Posterior cingulate gyrus (tissue), 11 donors: ENCODE measurements at regions not wholly inside any gene's neighbourhood (a gene's known extent, or its start where the extent isn't known, plus 50 kb on each side); places are given as distances from the start of the nearest gene placed in this dataset.
"Not testable (repeated sequence)": the region's sequence is repeated elsewhere in the genome, so short reads cannot be mapped to it uniquely, and the experiment has no call there.

Experiments used
- DNase-seq, 10 donors: peaks; one replicate each; pipeline versions ENCODE4 v3.0.0 to v3.0.0-alpha.2; 2020 to 2021; ENCODE audit warnings: mixed read lengths in 3 of 10
- intact Hi-C: fragments of 100-400 bp; cut with DNase I; formaldehyde crosslinking; loops from one replicate; pipeline ENCODE4 v1.15.1; 2023

DNA sequence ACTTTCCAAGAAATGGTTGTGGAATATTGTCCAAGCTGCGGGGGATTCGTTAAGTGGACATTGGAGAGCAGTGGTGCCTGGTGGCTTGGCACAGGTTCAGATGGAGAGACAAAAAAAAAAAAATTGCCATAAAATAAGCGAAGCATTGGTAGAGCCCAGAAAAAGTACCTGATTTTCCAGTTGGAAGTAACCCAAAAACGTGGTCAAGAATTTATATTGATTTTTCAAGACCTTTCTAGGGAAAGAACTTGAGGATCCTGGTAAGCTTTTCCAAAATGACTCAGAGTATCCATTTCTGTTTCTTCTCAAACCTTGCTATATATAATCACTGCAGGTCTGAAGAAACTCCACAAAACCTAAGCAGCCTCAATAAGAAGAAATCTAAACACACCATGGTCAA, 94.6 kb downstream of the ING1 start:
- intact Hi-C loops: no loop called here
- DNase-seq: no peak

DNA sequence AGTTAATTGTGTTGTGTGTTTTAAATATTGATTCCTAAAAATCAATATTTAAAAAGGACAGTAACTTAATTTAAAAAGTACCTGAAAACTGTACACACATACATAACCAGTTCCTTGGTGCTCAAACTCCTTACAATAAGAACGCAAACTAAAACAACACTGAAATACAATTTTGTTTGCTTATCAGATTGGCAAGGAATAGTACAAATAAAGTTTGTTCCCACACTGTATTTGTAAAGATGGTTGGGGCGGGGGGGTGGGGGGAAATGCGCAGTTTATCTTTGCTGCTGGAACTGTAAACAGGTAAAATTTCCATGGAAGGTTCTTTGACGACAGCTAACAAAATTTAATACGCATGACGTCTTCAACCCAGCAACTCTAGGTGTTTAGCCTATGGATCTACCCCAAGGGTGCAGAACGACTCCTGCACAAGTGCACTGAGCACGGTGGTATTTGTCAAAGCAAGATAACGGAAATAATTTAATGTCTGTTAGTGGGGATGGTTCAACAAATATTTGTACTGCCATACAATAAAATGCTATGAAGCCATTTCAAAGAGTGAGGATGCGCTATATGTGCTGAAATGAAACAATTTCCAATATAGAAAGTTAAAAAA, 96.5 kb downstream of the ING1 start:
- DNase-seq: no peak
- intact Hi-C loops: no loop called here

DNA sequence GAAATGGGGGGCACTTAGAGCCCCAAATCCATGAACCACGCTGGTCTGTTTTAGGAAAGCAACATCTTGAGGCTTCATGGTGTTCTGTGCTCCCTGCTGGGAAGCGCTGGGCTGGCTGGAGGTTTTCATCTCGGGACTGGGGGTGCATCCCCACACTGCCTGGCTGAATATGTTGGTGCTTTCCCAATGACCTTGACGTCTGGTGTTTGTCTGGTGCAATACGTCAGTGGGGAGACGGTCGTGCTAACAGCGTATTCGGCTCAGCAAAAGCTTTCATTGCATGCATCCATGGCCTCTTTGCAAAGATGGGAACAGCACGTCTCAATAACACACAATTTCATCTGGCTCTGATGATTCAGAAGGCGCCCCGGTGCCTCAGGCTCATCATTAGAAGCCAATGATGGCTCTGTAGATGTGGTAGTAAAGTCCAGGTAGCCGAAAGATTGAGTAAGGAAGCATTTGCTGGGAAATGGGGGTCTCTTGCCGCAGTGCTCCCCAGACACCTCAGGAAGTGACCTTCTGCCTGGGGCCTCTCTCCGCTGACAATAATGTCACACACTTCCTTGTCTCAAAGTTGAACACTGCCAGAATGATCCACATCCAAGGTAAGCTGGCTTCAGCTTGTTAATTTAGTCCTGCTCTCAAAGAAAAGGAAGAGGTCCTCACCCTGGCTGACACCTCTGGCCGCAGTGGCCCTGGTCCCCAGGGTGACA, 97.7 kb downstream of the ING1 start:
- intact Hi-C loops: no loop called here

DNA sequence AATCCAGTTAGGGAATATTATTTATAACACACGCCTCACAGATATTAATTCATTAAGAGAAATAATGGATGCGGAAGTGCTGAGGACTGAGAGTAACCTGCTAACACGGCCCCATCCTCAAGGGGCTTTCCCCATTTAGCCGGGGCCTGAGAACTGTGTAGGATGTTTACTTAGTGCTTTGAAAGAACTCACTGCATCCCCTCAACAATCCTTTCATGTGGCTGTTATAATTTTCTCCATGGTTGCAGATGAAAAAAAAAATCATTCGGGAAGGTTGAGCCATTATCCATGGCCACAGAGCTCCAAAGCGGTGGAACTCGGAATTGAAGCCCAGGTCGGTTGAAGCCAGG, 98.2 kb downstream of the ING1 start:
- intact Hi-C loops: no loop called here
- DNase-seq: no peak

More for the DNA sequence above, 97.7 kb downstream of the ING1 start:
- DNase-seq: no peak

DNA sequence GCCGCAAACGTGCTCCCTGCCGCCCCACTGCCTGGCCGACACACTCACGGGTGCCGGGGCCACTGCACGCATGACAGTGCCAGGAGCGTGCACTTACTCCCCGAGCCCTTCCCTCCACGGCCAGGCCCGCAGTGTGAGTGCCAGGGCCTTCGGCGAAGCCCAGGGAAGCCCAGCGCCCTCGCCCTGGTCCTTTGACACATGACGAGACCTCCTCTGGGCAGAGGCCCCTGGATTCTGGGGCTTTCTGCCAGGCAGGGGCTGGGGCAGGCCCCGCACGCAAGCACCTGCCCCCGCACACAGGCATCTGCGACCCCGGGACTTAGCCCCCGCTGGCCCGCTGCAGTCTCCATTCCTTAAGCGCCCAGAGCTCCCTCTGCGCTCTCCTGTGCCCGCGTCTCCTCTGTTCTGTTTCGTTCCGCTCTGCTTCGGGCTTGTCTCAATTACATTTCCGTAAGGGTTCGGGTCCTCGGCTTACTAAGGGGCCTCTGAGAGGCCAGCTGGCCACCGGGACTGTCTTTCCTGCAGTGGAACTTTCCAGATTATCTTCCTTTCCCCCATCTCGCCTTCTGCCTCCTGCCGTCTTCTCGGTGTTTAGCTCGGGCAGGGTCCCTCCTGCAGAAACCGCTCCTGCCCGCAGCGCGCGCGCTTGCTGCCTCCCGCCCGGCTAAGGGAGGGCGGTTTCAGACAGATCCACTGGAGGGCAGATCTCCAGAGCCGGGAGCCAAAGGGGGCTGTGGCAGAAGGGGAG, 98.8 kb downstream of the ING1 start:
- intact Hi-C loops: no loop called here
- no peak for DNase-seq

DNA sequence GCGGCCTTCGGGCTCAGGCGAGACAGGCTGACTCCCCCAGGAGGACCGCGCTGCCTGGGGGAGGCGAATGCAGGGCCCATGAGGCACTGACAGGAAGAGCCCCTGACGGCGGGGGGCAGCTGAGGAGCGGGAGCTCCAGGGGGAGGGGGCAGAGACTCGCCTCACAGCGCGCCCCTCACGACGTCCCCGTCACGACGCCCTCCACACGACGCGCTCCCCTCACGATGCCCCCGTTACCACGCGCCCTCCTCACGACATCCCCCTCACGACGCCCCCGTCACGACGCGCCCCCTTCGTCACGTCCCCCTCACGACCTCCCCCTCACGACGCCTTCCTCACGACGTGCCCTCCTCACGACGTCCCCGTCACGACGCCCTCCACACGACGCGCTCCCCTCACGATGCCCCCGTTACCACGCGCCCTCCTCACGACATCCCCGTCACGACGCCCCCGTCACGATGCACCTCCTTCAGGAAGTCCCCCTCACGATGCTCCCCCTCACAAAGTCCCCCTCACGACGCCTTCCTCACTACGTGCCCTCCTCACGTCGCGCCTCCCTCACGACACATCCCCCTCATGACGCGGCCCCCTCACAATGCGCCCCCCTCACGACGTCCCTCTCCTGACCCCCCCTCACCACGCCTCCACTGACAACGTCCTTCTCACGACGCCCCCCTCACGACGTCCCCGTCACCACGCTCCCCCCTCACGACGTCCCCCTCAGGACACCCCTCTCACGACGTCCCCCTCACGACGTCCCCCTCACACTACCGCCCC, 99.6 kb downstream of the ING1 start:
- DNase-seq: no peak
- intact Hi-C loops: no loop called here

DNA sequence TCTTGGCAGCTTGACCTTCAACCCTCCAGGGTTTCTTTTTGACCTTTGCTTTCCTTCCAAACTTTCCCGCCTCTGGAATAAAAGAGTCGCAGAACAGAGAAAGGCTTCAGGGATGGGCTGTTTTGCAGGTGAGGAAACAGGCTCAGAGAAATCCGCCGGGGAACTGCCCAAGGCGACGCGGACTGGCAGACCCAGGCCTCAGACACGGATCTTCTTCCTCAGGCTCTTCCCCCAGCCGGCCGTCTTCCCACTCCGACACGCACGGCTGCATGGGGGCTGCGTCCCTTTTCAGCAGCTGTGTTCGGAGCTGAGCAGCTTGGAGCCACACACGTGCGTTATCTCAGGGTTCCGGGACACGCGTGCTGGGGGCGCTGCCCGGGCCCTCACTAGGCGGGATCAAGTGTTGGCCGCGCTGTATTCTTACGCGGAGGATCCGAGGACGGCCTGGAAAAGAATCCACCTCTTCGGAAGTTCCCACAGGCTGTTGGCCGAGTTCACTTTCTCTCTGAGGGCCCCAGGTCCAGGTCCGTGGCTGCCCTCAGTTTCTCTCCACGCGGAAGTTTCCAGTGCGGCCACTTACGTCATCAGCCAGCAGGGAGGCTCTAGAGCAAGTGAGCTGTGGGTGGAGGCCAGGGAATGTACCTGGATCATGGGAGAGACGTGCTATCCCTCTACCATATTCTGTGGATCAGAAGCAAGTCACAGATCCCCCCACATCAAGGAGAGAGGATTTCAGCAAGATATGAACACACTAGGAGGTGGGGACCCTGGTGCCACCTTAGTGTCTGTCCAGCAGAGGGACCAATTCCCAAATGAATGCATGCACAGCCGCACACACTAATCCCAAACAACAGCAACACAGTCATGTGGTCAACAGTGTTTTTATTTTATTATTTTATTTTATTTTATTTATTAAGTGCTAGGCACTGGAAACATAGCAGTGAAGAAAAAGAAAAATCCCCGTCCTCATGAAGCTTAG, 100.4 kb downstream of the ING1 start:
- no peak for DNase-seq

DNA sequence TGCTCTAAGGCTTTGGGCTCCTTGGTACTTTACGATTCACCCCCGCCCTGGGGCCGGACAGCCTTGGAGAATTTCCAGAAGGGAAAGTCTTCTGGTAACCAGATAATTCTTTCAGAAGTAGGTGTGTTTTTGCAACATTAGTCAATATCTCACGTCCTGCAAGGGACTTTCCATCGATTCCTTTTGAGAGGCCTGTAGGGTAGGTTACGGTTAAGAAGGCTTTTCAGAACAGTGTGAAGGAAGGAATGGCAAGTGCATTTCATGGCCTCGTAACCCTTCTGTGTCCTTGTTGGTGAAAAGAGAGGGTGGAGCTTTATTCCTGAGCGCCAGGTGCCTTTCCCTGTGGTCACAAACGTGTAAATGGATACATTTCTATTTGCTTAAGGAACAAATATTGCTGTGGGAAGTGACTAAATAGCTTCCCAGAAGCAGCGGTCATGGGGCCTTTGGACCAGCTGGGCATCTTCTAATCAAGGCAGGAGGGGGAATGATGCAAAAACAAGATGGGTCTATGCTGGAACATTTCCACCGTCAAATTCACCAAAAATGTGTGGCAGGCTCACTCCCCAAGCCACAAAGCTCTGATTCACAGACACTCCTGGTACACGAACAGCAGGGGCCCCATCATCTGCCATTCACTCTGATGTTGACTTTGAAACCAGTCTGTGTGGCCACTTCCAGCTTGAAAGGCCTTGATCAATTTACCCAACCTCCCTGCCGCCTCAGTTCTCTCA, 99.2 kb downstream of the ANKRD10 start:
- no peak for DNase-seq
- intact Hi-C loops: loop anchor here (5.0 kb wide), 2 partner anchors 218 to 358 kb away; no protein-coding TSS in a partner anchor

More for the DNA sequence above, 100.4 kb downstream of the ING1 start:
- intact Hi-C loops: no loop called here

DNA sequence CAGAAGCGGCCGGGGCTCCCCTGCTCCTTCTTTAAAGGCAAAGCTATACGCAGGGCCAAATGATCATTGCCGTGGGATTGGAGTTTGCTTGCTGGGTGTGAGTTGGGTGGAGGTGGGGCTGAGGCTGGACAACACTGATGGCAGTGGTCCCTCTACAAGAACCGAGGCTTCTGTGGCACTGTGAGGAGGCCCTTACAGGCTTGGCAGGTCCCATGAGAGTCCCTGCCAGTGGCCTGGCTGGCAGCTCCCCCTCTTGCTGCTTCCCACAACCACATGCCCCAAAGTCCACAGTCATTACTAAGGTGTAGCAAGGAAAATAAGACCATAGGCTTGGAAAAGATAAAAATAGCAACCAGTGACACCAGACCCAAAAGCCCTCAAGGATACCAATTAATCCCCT, 98.4 kb downstream of the ANKRD10 start:
- no peak for DNase-seq
- intact Hi-C loops: loop anchor here (5.0 kb wide), 2 partner anchors 219 to 359 kb away; no protein-coding TSS in a partner anchor

DNA sequence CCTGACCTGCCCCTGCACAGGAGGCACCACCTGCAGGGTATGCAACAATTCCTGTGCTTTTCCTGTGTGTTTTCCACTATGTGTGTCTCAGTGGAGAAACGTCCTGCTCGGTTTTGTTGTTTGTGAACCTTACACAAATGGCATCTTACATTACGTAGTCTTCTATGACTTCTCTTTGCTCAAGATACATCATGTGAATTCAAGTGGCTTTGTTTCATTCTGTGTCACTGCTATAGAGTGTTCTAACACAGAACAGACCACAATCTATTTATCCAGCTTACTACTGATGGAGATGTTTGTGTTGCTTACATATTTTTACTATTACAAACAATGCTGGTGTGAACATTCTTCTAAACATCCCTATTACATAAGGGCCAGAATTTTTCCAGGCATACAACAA, 97.7 kb downstream of the ANKRD10 start:
- no peak for DNase-seq
- intact Hi-C loops: loop anchor here (5.0 kb wide), 2 partner anchors 220 to 360 kb away; no protein-coding TSS in a partner anchor

DNA sequence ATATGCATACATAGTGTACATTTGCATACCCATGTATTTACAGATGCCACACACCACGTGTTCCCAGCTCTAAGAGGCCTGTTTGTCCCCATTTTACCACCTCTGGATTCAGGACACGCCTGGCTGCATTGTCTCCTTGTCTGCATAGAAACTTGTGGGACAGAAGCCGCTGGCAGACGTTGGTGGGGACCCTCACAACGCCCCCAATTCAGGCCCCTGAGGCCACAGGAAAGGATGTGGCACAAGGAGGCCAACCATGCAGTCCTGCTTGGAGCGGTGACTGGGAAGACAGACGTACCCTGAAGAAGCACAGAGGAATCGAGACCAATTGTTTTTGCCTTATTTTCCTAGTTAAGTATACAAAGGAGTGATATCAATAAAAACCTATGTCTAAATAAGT, 96.1 kb downstream of the ANKRD10 start:
- intact Hi-C loops: loop anchor here (1.0 to 5.0 kb wide), 4 partner anchors 103 to 361 kb away; no protein-coding TSS in a partner anchor
- DNase-seq: no peak

DNA sequence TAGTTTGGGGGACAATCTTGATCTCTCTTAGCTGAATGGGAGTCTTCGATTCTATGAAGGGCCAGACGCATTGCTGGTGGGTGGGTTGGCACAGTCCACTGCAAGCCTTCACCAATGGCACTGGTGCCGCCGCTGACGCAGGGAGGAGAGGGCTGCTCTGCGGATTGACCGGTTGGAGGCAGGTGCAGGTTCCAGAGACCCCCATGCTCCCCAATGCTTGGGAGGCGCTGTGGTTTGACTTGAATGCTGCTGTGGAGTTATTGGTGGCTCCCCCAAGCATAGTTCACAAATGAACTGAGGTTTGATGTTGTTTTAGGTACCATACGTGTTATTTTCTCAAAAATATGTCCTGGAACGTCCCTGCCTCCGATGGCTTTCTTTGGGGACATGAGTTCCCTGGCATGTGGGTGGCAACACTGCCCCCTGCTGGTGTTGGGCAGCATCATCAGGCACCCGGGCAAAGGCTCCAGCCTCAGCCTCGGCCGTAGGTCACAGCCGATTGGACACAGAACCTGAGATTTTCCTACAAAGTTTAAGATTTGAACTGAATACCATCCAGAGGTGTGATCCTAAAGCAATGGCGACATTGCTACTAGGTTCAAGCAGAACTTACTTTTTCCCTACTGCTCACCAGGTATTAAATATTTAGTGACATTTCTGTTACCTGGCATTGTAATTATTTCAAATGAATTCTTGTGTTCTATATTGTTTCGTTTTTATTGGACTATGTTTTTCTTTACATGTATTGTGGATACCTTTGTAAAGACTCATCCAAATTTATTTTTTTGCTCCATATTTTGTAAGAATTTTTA, 95.5 kb downstream of the ANKRD10 start:
- peak; percentile 60 to 97 (median 84) for DNase-seq

DNA sequence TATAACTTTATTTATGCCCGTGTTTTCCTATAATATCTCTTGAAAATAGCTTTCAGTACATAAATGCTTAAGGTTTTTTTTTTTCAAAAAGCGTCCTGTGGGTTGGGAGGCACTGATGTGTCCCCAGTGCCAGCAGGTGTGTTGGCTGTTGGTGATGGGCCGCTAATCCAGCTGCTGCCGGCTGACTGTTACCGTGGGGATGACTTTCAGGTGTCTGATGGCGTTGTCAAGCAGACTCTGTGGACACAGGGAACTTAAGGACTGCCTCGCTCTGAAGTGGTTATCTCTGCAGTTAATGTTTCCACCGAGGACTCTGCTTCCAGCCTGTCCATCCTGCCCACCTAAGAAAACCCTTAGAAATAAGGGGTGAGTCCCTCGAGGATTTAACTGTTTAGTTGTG, 94.5 kb downstream of the ANKRD10 start:
- intact Hi-C loops: no loop called here
- DNase-seq: no peak

More for the DNA sequence above, 95.5 kb downstream of the ANKRD10 start:
- intact Hi-C loops: loop anchor here (1.0 to 5.0 kb wide), 4 partner anchors 104 to 362 kb away; no protein-coding TSS in a partner anchor

DNA sequence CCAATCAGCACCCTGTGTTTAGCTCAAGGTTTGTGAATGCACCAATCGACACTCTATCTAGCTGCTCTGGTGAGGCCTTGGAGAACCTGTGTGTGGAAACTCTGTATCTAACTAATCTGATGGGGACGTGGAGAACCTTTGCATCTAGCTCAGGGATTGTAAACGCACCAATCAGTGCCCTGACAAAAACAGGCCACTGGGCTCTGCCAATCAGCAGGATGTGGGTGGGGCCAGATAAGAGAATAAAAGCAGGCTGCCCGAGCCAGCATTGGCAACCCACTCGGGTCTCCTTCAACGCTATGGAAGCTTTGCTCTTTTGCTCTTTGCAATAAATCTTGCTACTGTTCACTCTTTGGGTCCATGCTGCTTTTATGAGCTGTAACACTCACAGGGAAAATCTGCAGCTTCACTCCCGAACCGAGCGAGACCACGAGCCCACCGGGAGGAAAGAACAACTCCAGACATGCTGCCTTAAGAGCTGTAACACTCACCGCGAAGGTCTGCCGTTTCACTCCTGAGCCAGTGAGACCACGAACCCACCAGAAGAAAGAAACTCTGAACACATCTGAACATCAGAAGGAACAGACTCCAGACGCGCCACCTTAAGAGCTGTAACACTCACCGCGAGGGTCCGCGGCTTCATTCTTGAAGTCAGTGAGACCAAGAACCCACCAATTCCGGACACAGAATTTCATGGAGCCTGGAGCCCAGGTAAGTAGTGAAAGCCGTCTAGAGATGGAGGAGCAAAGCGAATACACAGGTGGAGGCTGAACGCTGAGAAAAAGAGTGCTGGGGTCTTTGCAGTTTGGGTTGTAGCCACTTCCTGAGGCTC, 92.8 kb downstream of the ANKRD10 start:
- DNase-seq, intact Hi-C loops: not testable (repeated sequence)

DNA sequence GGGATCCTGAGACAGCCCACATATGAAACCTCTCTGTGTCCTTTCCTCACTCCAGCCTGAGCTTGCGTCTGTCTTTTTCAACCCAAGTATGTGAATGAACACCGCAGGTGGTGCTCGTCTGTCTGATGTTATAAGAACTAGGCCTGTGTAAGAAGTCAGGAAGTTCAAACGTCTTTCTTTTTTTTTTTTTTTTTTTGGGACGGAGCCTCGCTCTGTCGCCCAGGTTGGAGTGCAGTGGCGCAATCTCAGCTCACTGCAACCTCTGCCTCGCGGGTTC, 92.3 kb downstream of the ANKRD10 start:
- no peak for DNase-seq
- intact Hi-C loops: no loop called here

DNA sequence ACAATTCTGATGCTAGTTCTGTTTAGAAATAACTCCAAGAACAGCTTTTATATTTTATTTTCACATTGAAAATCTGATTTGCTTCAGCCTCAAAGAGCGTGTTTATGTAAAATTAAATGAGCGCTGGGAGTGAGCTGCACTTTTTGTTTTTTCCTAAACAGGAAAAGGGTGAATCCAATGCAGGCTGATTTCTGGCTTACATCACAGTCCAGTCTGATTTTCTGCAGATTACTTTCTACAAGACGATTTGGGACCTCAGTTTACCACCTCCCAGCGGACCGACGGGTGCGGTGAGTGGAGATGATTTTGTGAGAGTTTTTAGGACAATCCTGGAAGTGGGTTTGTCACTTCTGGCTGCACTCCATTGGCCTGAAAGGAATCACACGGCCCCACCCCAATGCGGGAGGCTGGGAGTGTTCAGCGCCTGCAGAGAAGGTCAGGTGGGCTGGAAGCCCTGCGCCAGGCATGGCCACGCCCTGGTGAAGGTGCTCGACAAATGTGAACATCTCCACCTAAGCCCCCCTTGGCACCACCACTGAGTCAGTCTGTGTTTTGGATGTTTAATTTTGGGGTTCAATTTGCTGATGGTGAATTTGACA, 90.1 kb downstream of the ANKRD10 start:
- peak in 1 of 10 donors; percentile 75 for DNase-seq
- intact Hi-C loops: no loop called here

DNA sequence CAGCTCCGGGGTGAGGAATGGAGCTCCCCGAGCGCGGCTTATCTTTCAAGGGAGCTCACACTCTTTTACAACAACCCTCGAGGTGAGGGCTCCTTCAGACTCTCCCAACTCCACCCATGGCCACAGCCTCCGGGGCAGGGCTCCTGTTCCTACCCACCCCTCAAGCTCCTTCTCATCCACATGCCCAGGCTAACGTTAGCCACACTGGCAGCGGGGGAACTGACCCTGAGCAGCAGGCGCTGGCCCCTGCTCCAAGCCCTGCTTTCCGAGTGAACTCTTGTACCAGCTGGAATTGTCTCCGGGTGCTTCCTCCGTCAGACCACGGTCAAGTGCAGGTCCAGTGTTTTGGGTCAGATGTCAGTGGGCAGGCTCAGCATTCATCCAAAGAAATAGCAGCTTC, 89.4 kb downstream of the ANKRD10 start:
- intact Hi-C loops: no loop called here
- no peak for DNase-seq
